ENCODE measurements at regions not wholly inside any gene's neighbourhood (a gene's known extent, or its start where the extent isn't known, plus 50 kb on each side); places are given as distances from the start of the nearest gene placed in this dataset.

- no peak overlapping the region for H3K27ac ChIP-seq (replicated peaks in 1 of 4)
- H3K4me1 ChIP-seq: peaks cover 6 to 18% (median 9%) of the 10 kb centered on the region in 4 donors
- WGBS: 96% methylated on average over 3 of the region's 5 CpGs
- no peak overlapping the region for H3K4me3 ChIP-seq
- H3K36me3 ChIP-seq: no peaks in the 10 kb centered on the region
- intact Hi-C loops (cut with DNase I): no loop called here
- TF ChIP-seq POLR2A (IDR thresholded peaks at IDR 0.05; ENCODE audit: low read depth) (no peak), CTCF (IDR thresholded peaks at IDR 0.05) (no peak), EP300 (IDR thresholded peaks at IDR 0.05) (no peak), POLR2AphosphoS5 (IDR thresholded peaks at IDR 0.05) (no peak)
- peaks cover 0 to 10% (median 4%) of the 10 kb centered on the region in 4 donors for H3K9me3 ChIP-seq
- no peak for DNase-seq (ENCODE audit: extremely low spot score)
- peaks cover 0 to 19% (median 0%) of the 10 kb centered on the region in 4 donors for H3K27me3 ChIP-seq
These were observed 85.3 kb upstream of the UNC5B start for GRCh38 chr10:71127104-71127503.

GRCh38 chr10:71127773-71128172 lies 84.6 kb upstream of the UNC5B start:
- WGBS: 78% methylated on average over 3 of the region's 3 CpGs
- peaks cover 0 to 6% (median 3%) of the 10 kb centered on the region in 4 donors for H3K9me3 ChIP-seq
- no peaks in the 10 kb centered on the region for H3K36me3 ChIP-seq
- H3K27ac ChIP-seq (replicated peaks in 1 of 4): no peak overlapping the region
- peaks cover 6 to 18% (median 9%) of the 10 kb centered on the region in 4 donors for H3K4me1 ChIP-seq
- intact Hi-C loops (cut with DNase I): no loop called here
- TF ChIP-seq POLR2AphosphoS5 (IDR thresholded peaks at IDR 0.05) (no peak), POLR2A (IDR thresholded peaks at IDR 0.05; ENCODE audit: low read depth) (no peak), EP300 (IDR thresholded peaks at IDR 0.05) (no peak), CTCF (IDR thresholded peaks at IDR 0.05) (no peak)
- no peak for DNase-seq (ENCODE audit: extremely low spot score)
- H3K27me3 ChIP-seq: peaks cover 0 to 26% (median 0%) of the 10 kb centered on the region in 4 donors
- no peak overlapping the region for H3K4me3 ChIP-seq

GRCh38 chr10:71128311-71128980 lies 83.9 kb upstream of the UNC5B start:
- peaks cover 6 to 18% (median 9%) of the 10 kb centered on the region in 4 donors for H3K4me1 ChIP-seq
- peaks cover 0 to 28% (median 0%) of the 10 kb centered on the region in 4 donors for H3K27me3 ChIP-seq
- no peak overlapping the region for H3K27ac ChIP-seq (replicated peaks in 1 of 4)
- H3K36me3 ChIP-seq: no peaks in the 10 kb centered on the region
- WGBS: 41% methylated on average over 7 of the region's 7 CpGs
- H3K4me3 ChIP-seq: no peak overlapping the region
- DNase-seq (ENCODE audit: extremely low spot score): peak; percentile 87
- intact Hi-C loops (cut with DNase I): no loop called here
- TF ChIP-seq CTCF (IDR thresholded peaks at IDR 0.05): no peak
- peaks cover 0 to under 1% (median 0%) of the 10 kb centered on the region in 4 donors for H3K9me3 ChIP-seq

GRCh38 chr10:71131096-71131495 lies 81.3 kb upstream of the UNC5B start:
- peaks cover 0 to 25% (median 0%) of the 10 kb centered on the region in 4 donors for H3K27me3 ChIP-seq
- no peak for TF ChIP-seq CTCF (IDR thresholded peaks at IDR 0.05)
- no peak for TF ChIP-seq EP300 (IDR thresholded peaks at IDR 0.05)
- TF ChIP-seq POLR2A (IDR thresholded peaks at IDR 0.05; ENCODE audit: low read depth): no peak
- no peak for TF ChIP-seq POLR2AphosphoS5 (IDR thresholded peaks at IDR 0.05)
- H3K36me3 ChIP-seq: no peaks in the 10 kb centered on the region
- no peak overlapping the region for H3K4me3 ChIP-seq
- peaks cover 6 to 18% (median 9%) of the 10 kb centered on the region in 4 donors for H3K4me1 ChIP-seq
- DNase-seq (ENCODE audit: extremely low spot score): no peak
- H3K27ac ChIP-seq (replicated peaks in 1 of 4): no peak overlapping the region
- H3K9me3 ChIP-seq: no peaks in the 10 kb centered on the region
- intact Hi-C loops (cut with DNase I): no loop called here
- 84% methylated on average over 10 of the region's 10 CpGs for WGBS
